NCI-H2107 treated with DMSO at 0.1 percent for 48 hours (cell line): ENCODE measurements at regions not wholly inside any gene's neighbourhood (a gene's known extent, or its start where the extent isn't known, plus 50 kb on each side); places are given as distances from the start of the nearest gene placed in this dataset.

Source experiments
- DNase-seq: peaks from one replicate; lab custom pipeline; 2025; ENCODE audit not compliant: unreplicated experiment; lab: John Stamatoyannopoulos, UW

DNA sequence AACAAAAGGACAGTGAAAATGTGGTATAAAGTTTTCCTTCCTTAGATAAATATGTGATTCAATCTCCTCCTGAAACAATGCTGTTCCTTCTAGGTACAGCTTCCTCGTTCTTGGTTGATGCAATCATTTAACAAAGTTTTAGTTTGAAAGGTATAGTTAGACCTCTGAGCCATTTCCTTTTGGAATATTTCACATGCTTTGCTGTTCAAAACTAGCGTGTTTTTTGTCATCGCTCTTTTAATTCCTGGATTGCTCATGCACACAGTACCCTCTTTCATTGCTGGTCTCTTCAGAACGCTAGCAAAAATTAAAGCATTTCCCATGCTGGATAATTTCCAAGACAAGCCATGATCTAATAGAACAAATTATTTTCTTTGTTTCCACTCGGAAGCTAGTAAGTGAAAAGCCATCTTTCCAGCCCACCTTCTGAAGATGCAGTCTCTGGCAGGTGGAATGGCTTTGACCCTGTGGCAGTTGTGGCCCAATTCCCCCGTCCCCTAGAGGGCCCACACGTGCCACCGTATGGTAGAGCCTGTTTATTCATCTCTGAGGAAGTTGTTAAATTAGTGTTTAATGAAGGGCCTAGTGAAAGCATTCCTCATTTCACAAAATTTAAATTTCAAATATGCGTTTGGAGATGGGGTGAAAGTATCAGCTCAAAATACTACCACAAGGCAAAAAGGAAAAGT, 1040.6 kb upstream of the SLC10A2 start:
- no peak for DNase-seq

DNA sequence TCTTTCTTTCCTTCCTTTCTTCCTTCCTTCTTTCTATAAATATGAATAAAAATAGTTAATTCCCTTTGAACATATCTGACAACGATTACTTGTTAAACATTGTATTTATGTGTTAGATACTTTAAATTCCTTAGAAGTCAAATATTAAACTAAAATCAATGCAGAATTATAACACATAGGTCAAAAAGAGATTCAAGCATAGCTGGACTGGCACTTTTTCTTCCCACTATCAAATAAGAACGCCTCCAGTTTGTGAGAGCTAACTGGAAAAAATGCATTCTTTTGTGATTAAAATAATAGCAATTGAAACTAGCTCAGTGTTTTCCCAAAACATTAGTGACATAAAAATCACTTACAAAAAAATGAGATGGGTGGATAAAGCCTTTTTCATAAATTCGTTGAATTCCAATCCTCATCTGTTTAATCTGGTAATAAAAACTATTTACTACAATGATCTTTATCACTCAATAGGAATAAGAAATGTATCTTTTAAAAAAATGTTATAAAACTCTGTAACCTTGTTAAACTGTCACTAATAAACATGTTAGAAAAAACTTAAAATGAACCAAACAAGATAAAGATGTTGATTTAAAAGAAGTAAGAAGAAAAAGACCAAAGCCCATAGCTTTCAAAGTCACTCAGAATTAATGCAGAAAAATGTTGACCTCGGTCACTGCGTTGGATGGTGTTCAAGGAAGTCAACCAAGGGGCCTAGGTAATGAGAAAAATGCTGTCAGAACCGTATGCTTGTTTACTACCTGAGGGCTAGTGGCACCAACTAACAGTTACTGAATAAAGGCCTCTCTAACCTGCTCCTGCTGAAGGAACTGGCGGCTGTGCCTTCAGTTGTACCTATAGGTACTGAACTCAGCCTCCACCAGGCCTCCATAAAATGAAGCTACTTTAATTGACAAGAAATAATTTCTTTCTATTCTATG, 1039.5 kb upstream of the SLC10A2 start:
- no peak for DNase-seq

GRCh38 chr13:104099750-104100149, 1033.5 kb upstream of the SLC10A2 start:
- no peak for DNase-seq

DNA sequence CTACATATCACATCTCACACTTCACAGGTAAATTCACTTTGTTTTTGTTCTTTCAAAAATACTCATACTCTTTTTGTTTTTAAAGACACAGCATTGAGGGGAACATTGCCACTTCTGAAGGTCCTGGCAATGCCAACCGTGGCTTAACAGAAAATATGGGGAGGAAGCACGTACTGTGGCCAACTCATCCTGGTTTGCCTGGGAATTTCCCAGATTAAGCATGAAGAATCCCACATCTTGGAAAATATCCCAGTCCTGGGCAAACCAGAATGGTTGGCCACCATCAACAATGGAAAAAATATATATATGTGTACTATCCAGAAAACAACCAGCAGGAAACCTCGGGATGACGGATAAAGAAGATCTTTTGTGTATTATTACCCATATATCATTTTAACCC, 1032.2 kb upstream of the SLC10A2 start:
- no peak for DNase-seq

- DNase-seq, result no peak
These were observed 1020.5 kb upstream of the SLC10A2 start for GRCh38 chr13:104086759-104087158.

- no peak for DNase-seq
These were observed 1020.0 kb upstream of the SLC10A2 start for GRCh38 chr13:104086210-104086609.

GRCh38 chr13:104085611-104086010, 1019.4 kb upstream of the SLC10A2 start:
- no peak for DNase-seq

- DNase-seq, result no peak
These were observed 1008.1 kb upstream of the SLC10A2 start for GRCh38 chr13:104074326-104074725.

DNA sequence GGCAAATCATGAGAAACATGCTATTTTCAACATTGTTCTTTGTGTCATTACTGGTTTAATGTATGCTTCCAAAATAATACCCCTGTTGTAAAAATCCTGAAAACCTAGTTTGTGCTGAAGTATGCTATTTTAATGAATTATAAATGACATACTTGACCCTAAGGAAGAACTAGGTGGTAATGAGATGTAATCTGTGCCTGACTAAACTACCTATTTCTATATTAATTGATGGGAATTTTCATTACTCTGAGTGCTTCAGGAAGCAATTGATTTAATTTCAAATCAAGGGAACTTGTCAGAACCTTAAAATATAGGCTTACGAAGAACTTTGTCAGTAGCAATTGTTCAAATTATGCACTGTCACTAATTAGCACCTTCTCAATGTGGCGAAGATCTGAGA, 1005.6 kb upstream of the SLC10A2 start:
- no peak for DNase-seq

DNA sequence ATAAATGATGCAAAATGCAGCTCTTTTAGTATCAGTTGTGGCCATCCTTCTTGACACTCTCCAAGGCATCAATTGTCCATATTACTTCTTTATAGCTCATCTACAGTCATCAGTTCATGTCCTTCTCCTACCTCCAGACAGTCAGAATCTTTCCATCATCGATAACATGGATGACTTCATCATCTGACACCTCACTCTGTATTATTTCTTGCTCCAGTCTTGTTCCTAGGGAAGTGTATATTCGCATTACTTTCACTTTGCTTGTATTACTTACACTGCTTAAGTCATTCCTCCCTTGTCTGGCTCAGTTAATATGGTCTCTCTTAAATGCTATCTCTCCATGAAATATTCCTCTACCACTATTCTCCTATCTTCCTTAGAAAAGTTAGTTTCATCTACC, 999.1 kb upstream of the SLC10A2 start:
- DNase-seq, result no peak

GRCh38 chr13:104057861-104058260, 991.6 kb upstream of the SLC10A2 start:
- DNase-seq, result no peak

GRCh38 chr13:104045907-104046306, 979.7 kb upstream of the SLC10A2 start:
- no peak for DNase-seq

DNA sequence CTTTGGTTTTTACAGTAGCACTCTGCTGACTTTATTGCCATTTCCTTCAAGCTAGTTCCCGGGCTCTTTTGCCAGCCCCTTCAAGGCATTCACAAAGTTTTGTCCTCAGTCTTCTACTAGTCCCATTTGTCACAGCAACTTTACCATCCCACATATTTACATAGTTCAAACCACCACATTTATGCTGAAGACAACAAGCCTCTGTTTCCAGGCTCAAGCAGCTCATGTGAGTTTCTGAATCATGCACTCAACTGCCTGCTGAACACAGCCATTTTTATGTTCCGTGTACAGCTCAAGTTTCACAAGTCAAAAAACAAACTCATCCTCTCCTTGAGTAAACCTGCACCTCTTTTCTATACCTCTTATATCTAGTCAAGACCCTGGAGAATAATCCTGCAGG, 977.0 kb upstream of the SLC10A2 start:
- no peak for DNase-seq

DNA sequence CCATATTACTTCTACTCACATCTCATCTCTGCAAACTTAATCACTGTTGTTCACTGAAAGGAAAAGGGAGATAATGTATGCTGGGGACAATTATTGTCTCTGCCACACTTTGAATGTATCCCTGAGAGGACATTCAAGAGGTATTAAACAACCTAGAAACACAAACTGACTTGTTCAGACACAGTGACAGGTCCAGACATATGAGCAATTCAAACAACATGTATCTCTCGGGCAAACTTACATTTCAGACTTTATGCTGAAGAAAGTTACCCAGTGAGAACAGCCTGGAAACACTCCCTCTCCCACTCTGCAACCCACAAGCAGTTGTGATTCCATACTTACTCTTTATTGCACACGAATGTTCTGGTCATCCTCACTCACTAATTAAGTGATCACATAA, 968.7 kb upstream of the SLC10A2 start:
- no peak for DNase-seq

DNA sequence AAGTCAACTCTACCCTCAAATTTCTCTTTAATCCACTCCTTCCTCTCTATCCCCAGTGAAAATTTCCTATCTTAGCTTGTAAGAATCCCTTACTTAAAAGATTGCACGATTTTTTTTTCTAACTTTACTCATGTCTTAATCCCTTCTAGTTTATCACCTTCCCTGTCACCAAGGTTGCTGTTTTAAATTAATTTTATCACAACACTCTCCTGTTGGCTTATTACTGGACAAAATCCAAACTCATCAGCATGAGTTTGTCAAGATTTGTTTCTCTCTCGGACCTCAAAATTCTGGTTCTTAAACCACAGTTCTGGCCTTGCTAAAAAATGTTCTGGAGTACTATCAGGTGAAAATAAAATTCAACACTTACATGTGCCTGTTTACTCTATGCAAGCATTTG, 959.1 kb upstream of the SLC10A2 start:
- DNase-seq, result no peak

GRCh38 chr13:104024416-104025170, 958.4 kb upstream of the SLC10A2 start:
- DNase-seq, result no peak

DNA sequence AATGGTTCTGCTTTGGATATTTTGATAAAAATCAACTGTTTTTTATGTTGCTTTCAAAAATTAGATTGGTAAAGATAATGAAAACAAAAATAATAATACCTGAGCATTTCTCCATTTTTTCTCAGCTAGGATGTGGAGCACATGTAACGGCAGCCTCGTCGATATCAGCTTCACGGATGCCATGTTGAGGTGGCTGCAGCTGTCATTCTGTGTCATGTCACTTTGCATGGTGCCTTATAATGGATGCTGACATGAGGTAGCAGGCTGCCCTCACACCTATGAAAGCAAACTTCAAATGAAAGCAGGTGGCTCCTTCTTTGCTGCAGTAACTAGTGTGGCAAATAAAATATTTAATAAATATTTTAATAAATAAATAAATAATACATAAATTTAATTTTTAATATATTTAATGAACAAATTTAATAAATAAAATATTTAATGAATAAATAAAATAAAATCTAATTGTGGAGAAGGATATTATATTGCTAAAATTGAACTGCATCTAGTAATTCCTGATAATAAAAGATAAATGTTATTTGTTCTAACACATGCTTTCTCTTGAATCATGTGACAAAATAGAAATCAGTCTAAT, 955.7 kb upstream of the SLC10A2 start:
- DNase-seq, result no peak

GRCh38 chr13:104017317-104017716, 951.1 kb upstream of the SLC10A2 start:
- DNase-seq, result no peak

- DNase-seq, result no peak
These were observed 949.6 kb upstream of the SLC10A2 start for GRCh38 chr13:104015646-104016396.

- DNase-seq, result no peak
These were observed 948.8 kb upstream of the SLC10A2 start for GRCh38 chr13:104014803-104015645.
